HFFc6 (cell line): ENCODE measurements at regions not wholly inside any gene's neighbourhood (a gene's known extent, or its start where the extent isn't known, plus 50 kb on each side); places are given as distances from the start of the nearest gene placed in this dataset.

ENCODE experiments used
- DNase-seq: peaks from one replicate; pipeline ENCODE4 v3.0.0-alpha.2; 2018
- H3K27ac Mint-ChIP-seq: 2 replicates; pipeline ENCODE4 v1.8.0; 2020; ENCODE audit warnings: mild to moderate bottlenecking, mixed read lengths
- H3K27me3 Mint-ChIP-seq: 2 replicates; pipeline ENCODE4 v1.8.0; 2021; ENCODE audit warnings: mild to moderate bottlenecking, moderate library complexity, mixed read lengths; ENCODE audit not compliant: insufficient read depth
- H3K36me3 Mint-ChIP-seq: 2 replicates; pipeline ENCODE4 v1.8.0; 2021; ENCODE audit warnings: low read depth, mixed read lengths
- H3K4me1 Mint-ChIP-seq: 2 replicates; pipeline ENCODE4 v1.8.0; 2020; ENCODE audit warnings: low read depth, mixed read lengths
- H3K4me3 Mint-ChIP-seq: 2 replicates; pipeline ENCODE4 v1.8.0; 2020; ENCODE audit warnings: mild to moderate bottlenecking, moderate library complexity, mixed read lengths
- H3K9me3 Mint-ChIP-seq: 2 replicates; pipeline ENCODE4 v1.8.0; 2020; ENCODE audit warnings: mild to moderate bottlenecking, mixed read lengths
- CTCF ChIP-seq: fragments of 200-600 bp; sonication (generic); IDR thresholded peaks from 2 replicates; pipeline ENCODE4 v1.5.0; 2021; ENCODE audit warnings: antibody characterized with exemption, mild to moderate bottlenecking

GRCh38 chr16:26521626-26522025 lies 545.1 kb upstream of the C16orf82 start:
- Mint-ChIP-seq H3K27ac (no peak overlapping the region), H3K9me3 (peaks cover 32% of the 10 kb centered on the region)
- no peak for TF ChIP-seq CTCF

GRCh38 chr16:26524281-26524680 lies 542.4 kb upstream of the C16orf82 start:
- no peak for TF ChIP-seq CTCF
- peaks cover 28% of the 10 kb centered on the region for H3K9me3 Mint-ChIP-seq

More at GRCh38 chr16:26521626-26522025, 545.1 kb upstream of the C16orf82 start:
- H3K27me3 Mint-ChIP-seq: no peaks in the 10 kb centered on the region; the same call in 1 of the 2 replicates
- no peak overlapping the region for H3K4me3 Mint-ChIP-seq
- H3K36me3 Mint-ChIP-seq: no peaks in the 10 kb centered on the region
- DNase-seq: no peak
- no peaks in the 10 kb centered on the region for H3K4me1 Mint-ChIP-seq

GRCh38 chr16:26524846-26525245 lies 541.9 kb upstream of the C16orf82 start:
- H3K4me3 Mint-ChIP-seq: no peak overlapping the region
- H3K27me3 Mint-ChIP-seq: no peaks in the 10 kb centered on the region
- DNase-seq: no peak
- peaks cover 27% of the 10 kb centered on the region for H3K9me3 Mint-ChIP-seq
- no peaks in the 10 kb centered on the region for H3K4me1 Mint-ChIP-seq
- H3K27ac Mint-ChIP-seq: no peak overlapping the region
- no peaks in the 10 kb centered on the region for H3K36me3 Mint-ChIP-seq
- TF ChIP-seq CTCF: no peak

More at GRCh38 chr16:26524281-26524680, 542.4 kb upstream of the C16orf82 start:
- Mint-ChIP-seq H3K4me3 (no peak overlapping the region), H3K27ac (no peak overlapping the region), H3K36me3 (no peaks in the 10 kb centered on the region), H3K4me1 (no peaks in the 10 kb centered on the region), H3K27me3 (no peaks in the 10 kb centered on the region)
- DNase-seq: no peak

- peaks cover 30% of the 10 kb centered on the region for H3K9me3 Mint-ChIP-seq
- H3K27me3 Mint-ChIP-seq: no peaks in the 10 kb centered on the region
- no peaks in the 10 kb centered on the region for H3K4me1 Mint-ChIP-seq
- H3K36me3 Mint-ChIP-seq: no peaks in the 10 kb centered on the region
- H3K4me3 Mint-ChIP-seq: no peak overlapping the region
- TF ChIP-seq CTCF: no peak
- H3K27ac Mint-ChIP-seq: no peak overlapping the region
- no peak for DNase-seq
Measured at GRCh38 chr16:26525856-26526255, 540.9 kb upstream of the C16orf82 start.

- DNase-seq: no peak
- Mint-ChIP-seq H3K36me3 (no peaks in the 10 kb centered on the region), H3K4me3 (no peak overlapping the region)
Measured at GRCh38 chr16:26526633-26527032, 540.1 kb upstream of the C16orf82 start.

More at GRCh38 chr16:26526633-26527032, 540.1 kb upstream of the C16orf82 start:
- Mint-ChIP-seq H3K9me3 (peaks cover 30% of the 10 kb centered on the region), H3K27me3 (no peaks in the 10 kb centered on the region), H3K27ac (no peak overlapping the region), H3K4me1 (no peaks in the 10 kb centered on the region)
- TF ChIP-seq CTCF: no peak
